ENCODE measurements at regions not wholly inside any gene's neighbourhood (a gene's known extent, or its start where the extent isn't known, plus 50 kb on each side); places are given as distances from the start of the nearest gene placed in this dataset.

GRCh38 chr6:137761072-137761471 is 106.0 kb upstream of the TNFAIP3 start:
- TF ChIP-seq SP2 (IDR thresholded peaks at IDR 0.05; ENCODE audit: low read length), result no peak
- TF ChIP-seq TAF7 (optimal IDR thresholded peaks at IDR 0.05; ENCODE audit: borderline replicate concordance, low read depth, low read length), result no peak
- no peak for TF ChIP-seq ATF3 (IDR thresholded peaks at IDR 0.05; ENCODE audit: insufficient read depth, low read depth, low read length)
- TF ChIP-seq TEAD4 (IDR thresholded peaks at IDR 0.05; ENCODE audit: low read depth, low read length), result no peak
- TF ChIP-seq POLR2AphosphoS5 (IDR thresholded peaks at IDR 0.05; ENCODE audit: low read depth, low read length), result no peak
- TF ChIP-seq ATF2 (IDR thresholded peaks at IDR 0.05; ENCODE audit: low read length), result no peak
- TF ChIP-seq NANOG (IDR thresholded peaks at IDR 0.05; ENCODE audit: insufficient read depth, low read depth, low read length, poor library complexity, severe bottlenecking), result no peak
- TF ChIP-seq JUND (IDR thresholded peaks at IDR 0.05; ENCODE audit: low read length), result no peak
- TF ChIP-seq TBP (IDR thresholded peaks at IDR 0.05; ENCODE audit: low read depth, low read length), result no peak
- TF ChIP-seq CHD2 (IDR thresholded peaks at IDR 0.05; ENCODE audit: low read length), result no peak
- TF ChIP-seq TAF1 (IDR thresholded peaks at IDR 0.05; ENCODE audit: low read depth, low read length), result no peak
- no peak for TF ChIP-seq EP300 (IDR thresholded peaks at IDR 0.05; ENCODE audit: borderline replicate concordance in 1 of 2, low read depth in 2 of 2, low read length in 2 of 2)
- TF ChIP-seq SIX5 (IDR thresholded peaks at IDR 0.05; ENCODE audit: low read depth, low read length), result no peak
- WGBS, 2 experiments (ENCODE audit: extremely low coverage in 1 of 2, insufficient coverage in 1 of 2, insufficient read length in 1 of 2, insufficient replicate concordance in 2 of 2, low coverage in 1 of 2, low lambda C conversion rate in 2 of 2, missing lambda C conversion rate in 1 of 2), result 100% methylated on average over 1 of the region's 1 CpG; no CpG with 5 or more reads in 1 of the 2 experiments
- Histone ChIP-seq H4K8ac (ENCODE audit: extremely low read depth, insufficient read depth, low read length) (no peak overlapping the region), H3K4ac (replicated peaks; ENCODE audit: insufficient read length, low read depth, low read length) (no peak overlapping the region), H2BK120ac (replicated peaks; ENCODE audit: low read depth, low read length) (no peak overlapping the region), H2AK5ac (ENCODE audit: low read depth, low read length) (no peak overlapping the region), H3K56ac (replicated peaks; ENCODE audit: insufficient read length, low read depth, low read length) (no peak overlapping the region), H4K20me1 (replicated peaks in 1 of 2; ENCODE audit: control insufficient read depth in 1 of 2, insufficient read depth in 2 of 2, low read length in 2 of 2) (no peaks in the 10 kb centered on the region), H3K23ac (ENCODE audit: insufficient read length) (no peak overlapping the region), H2AFZ (ENCODE audit: low read length) (0 out of 2 replicates have a peak overlapping the region, but pooled peaks have one; percentile 36), H4K5ac (ENCODE audit: insufficient read length, low read depth, low read length) (no peak overlapping the region), H3K14ac (ENCODE audit: insufficient read length) (no peak overlapping the region), H4K91ac (replicated peaks; ENCODE audit: insufficient read length, low read length) (no peak overlapping the region), H3K18ac (ENCODE audit: extremely low read depth, low read length) (no peak overlapping the region), H3K4me3 (ENCODE audit: extremely low read depth in 1 of 4, insufficient read depth in 2 of 4, low read depth in 3 of 4, low read length in 4 of 4) (no peak overlapping the region), H3K9me3 (ENCODE audit: insufficient read depth in 2 of 2, low read depth in 1 of 2, low read length in 1 of 2) (no peaks in the 10 kb centered on the region), H3K4me2 (ENCODE audit: insufficient read depth in 1 of 2, low read depth in 2 of 2, low read length in 2 of 2) (no peak overlapping the region), H3K27me3 (replicated peaks in 1 of 4; ENCODE audit: control insufficient read depth in 3 of 4, extremely low read depth in 1 of 4, insufficient read depth in 3 of 4, low read length in 3 of 4) (no peaks in the 10 kb centered on the region), H3K36me3 (ENCODE audit: control insufficient read depth in 2 of 4, insufficient read depth in 4 of 4, low read length in 3 of 4) (no peaks in the 10 kb centered on the region), H2BK20ac (ENCODE audit: low read length) (no peak overlapping the region), H2BK5ac (ENCODE audit: low read depth, low read length) (no peak overlapping the region), H3K9ac (replicated peaks in 1 of 4; ENCODE audit: extremely low read depth in 1 of 4, low read depth in 3 of 4, low read length in 3 of 4) (no peak overlapping the region), H3K79me1 (ENCODE audit: low read depth, low read length) (no peaks in the 10 kb centered on the region), H3K79me2 (ENCODE audit: control insufficient read depth in 1 of 2, insufficient read depth in 2 of 2, low read length in 2 of 2) (no peaks in the 10 kb centered on the region), H3K27ac (ENCODE audit: low read depth, low read length) (no peak overlapping the region), H2BK12ac (ENCODE audit: low read depth, low read length) (no peak overlapping the region), H3K4me1 (replicated peaks in 1 of 4; ENCODE audit: control insufficient read depth in 3 of 4, insufficient read depth in 4 of 4, low read length in 3 of 4) (no peaks in the 10 kb centered on the region), H3K23me2 (ENCODE audit: low read depth, low read length) (no peaks in the 10 kb centered on the region), H2BK15ac (ENCODE audit: low read length) (no peak overlapping the region)
- no peak for DNase-seq (ENCODE audit: low read depth in 1 of 2, low spot score in 2 of 2)
- POLR2A ChIA-PET (ENCODE audit: partially characterized antibody), result no interaction called here
- CTCF ChIA-PET (ENCODE audit: partially characterized antibody), result interaction anchor here (0.9 to 1.5 kb wide), 4 partner anchors 21 to 53 kb away, joined by 3 to 5 read pairs (median 3); no protein-coding TSS in a partner anchor
- FAIRE-seq, result no peak

All from H1 (cell line).